Psoas muscle (tissue), 7 donors: ENCODE measurements at regions not wholly inside any gene's neighbourhood (a gene's known extent, or its start where the extent isn't known, plus 50 kb on each side); places are given as distances from the start of the nearest gene placed in this dataset.

ENCODE experiments used
- ATAC-seq, 4 donors: fragments of 200-7000 bp; cut with Tn5 transposase; one replicate each; pipeline ENCODE4 v1.9.1; 2020; ENCODE audit warnings: moderate library complexity in 3 of 4, mild to moderate bottlenecking in 2 of 4
- DNase-seq, 2 donors: peaks; one replicate each; pipeline ENCODE4 v3.0.0-alpha.2; 2020
- H3K27ac ChIP-seq: fragments of 200-600 bp; one replicate; pipeline ENCODE4 v1.8.0; 2022
- H3K27me3 ChIP-seq, 3 donors: fragments of 200-600 bp in 1 of 3; one replicate each; pipeline versions ENCODE4 v1.6.1 to v1.8.0; 2013 to 2022; ENCODE audit warnings: low read length in 2 of 3, mild to moderate bottlenecking in 2 of 3, moderate library complexity in 1 of 3; ENCODE audit not compliant: insufficient read depth in 3 of 3
- H3K36me3 ChIP-seq, 2 donors: fragments of 200-600 bp in 1 of 2; one replicate each; pipeline versions ENCODE4 v1.6.1 to v1.8.0; 2013 to 2022; ENCODE audit warnings: low read depth in 1 of 2, mild to moderate bottlenecking in 1 of 2, moderate library complexity in 1 of 2; ENCODE audit not compliant: insufficient read depth in 1 of 2
- H3K4me1 ChIP-seq: fragments of 200-600 bp; one replicate; pipeline ENCODE4 v1.8.0; 2022
- H3K4me3 ChIP-seq: fragments of 200-600 bp; one replicate; pipeline ENCODE4 v1.8.0; 2022; ENCODE audit warnings: mild to moderate bottlenecking
- H3K9me3 ChIP-seq: fragments of 200-600 bp; one replicate; pipeline ENCODE4 v1.8.0; 2022
- WGBS, 3 donors: extraction: QIAGEN DNeasy Blood & Tissue Kit; methylation state at CpG; one replicate each; pipeline versions ENCODE4 v1.1.6 to v1.1.7; 2013; 5-methylcytosine and 5-hydroxymethylcytosine counted together
- intact Hi-C, 2 donors: fragments of 100-400 bp; cut with DNase I; formaldehyde crosslinking; loops; one replicate each; pipeline versions ENCODE4 v1.11.0 to v1.14.2; 2022
- TF ChIP-seq, protein P1 (sequence below): fragments of 200-600 bp; IDR thresholded peaks from one replicate; pipeline ENCODE4 v1.8.0; 2022; ENCODE audit warnings: antibody characterized with exemption
- donor health status: healthy with polysubstance abuse.
- donor health status: DM: no; HTN: no; CAD: no; lungs with moderate emphysema.
- donor health status: Bipolar disorder and iron deficiency.
- donor health status: healthy.
- donor health status: DM: yes; HTN: yes; CAD: no.
- donor health status: DM: no; HTN: no; CAD: no.
- donor health status: DM: yes; HTN: yes; CAD: no.

DNA sequence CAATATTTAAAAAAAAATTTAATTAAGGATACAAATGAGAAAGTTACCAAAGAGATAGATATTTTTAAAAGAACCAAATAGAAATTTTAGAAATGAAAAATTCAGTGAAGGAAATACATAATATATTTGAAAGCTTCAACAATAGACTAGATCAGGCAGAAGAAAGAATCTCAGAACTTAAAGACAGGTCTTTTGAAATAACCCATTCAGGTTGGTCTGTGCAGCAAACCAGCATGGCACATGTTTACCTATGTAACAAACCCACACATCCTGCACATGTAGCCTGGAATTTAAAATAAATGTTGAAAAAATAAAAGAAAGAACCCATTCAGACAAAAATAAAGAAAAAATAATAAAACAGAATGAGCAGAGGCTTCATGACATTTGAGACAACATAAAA lies 221.1 kb upstream of the ID4 start:
- intact Hi-C loops: no loop called here
- no peak overlapping the region for H3K4me3 ChIP-seq
- peaks cover 17% of the 10 kb centered on the region for H3K9me3 ChIP-seq
- DNase-seq (no peak), ATAC-seq (no peak)
- H3K27ac ChIP-seq: no peak overlapping the region
- no peaks in the 10 kb centered on the region for H3K36me3 ChIP-seq
- TF ChIP-seq, protein P1, sequence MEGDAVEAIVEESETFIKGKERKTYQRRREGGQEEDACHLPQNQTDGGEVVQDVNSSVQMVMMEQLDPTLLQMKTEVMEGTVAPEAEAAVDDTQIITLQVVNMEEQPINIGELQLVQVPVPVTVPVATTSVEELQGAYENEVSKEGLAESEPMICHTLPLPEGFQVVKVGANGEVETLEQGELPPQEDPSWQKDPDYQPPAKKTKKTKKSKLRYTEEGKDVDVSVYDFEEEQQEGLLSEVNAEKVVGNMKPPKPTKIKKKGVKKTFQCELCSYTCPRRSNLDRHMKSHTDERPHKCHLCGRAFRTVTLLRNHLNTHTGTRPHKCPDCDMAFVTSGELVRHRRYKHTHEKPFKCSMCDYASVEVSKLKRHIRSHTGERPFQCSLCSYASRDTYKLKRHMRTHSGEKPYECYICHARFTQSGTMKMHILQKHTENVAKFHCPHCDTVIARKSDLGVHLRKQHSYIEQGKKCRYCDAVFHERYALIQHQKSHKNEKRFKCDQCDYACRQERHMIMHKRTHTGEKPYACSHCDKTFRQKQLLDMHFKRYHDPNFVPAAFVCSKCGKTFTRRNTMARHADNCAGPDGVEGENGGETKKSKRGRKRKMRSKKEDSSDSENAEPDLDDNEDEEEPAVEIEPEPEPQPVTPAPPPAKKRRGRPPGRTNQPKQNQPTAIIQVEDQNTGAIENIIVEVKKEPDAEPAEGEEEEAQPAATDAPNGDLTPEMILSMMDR: no peak
- peaks cover 0 to 2% (median 0%) of the 10 kb centered on the region in 3 donors for H3K27me3 ChIP-seq
- H3K4me1 ChIP-seq: no peaks in the 10 kb centered on the region

GRCh38 chr6:19632230-19632629 lies 204.9 kb upstream of the ID4 start:
- TF ChIP-seq, protein P1: no peak
- ATAC-seq: no peak
- no peak overlapping the region for H3K4me3 ChIP-seq
- 78 to 82% (median 81%) methylated on average over 5 of the region's 5 CpGs for WGBS, 3 donors
- H3K9me3 ChIP-seq: peaks cover 2% of the 10 kb centered on the region
- H3K4me1 ChIP-seq: no peaks in the 10 kb centered on the region
- no peak overlapping the region for H3K27ac ChIP-seq
- no peaks in the 10 kb centered on the region for H3K27me3 ChIP-seq
- no peaks in the 10 kb centered on the region for H3K36me3 ChIP-seq
- no peak for DNase-seq
- intact Hi-C loops: loop anchor here in 1 of 2 donors (5.0 kb wide), 1 partner anchor 1305 kb away; no protein-coding TSS in a partner anchor

- H3K9me3 ChIP-seq: peaks cover 2% of the 10 kb centered on the region
- DNase-seq: no peak
- H3K27ac ChIP-seq: no peak overlapping the region
- no peak overlapping the region for H3K4me3 ChIP-seq
- intact Hi-C loops: loop anchor here in 1 of 2 donors (5.0 kb wide), 1 partner anchor 1305 kb away; no protein-coding TSS in a partner anchor
- no peaks in the 10 kb centered on the region for H3K4me1 ChIP-seq
- TF ChIP-seq, protein P1: no peak
- no peaks in the 10 kb centered on the region for H3K36me3 ChIP-seq
- no peak for ATAC-seq
- WGBS, 3 donors: 67 to 76% (median 73%) methylated on average over 3 of the region's 3 CpGs
- no peaks in the 10 kb centered on the region for H3K27me3 ChIP-seq
Measured at GRCh38 chr6:19632786-19633185, 204.4 kb upstream of the ID4 start.

DNA sequence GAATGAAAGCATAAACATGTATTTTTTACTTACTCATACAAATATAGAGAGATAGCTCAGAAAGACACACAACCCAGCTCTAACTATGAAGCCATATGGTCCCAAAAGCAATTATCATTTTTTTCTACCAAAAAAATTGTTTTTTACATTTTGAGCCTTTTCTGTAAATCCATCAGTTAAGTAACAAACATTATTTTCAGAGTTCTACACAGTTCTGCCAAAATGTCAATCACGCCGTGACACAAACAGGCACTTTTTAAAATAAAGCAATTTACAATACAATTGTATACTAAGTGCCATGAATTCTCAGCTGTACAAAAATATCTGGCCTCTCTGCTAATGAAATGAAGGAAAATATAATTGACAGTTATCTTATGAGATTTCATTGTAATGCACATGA lies 201.4 kb upstream of the ID4 start:
- Histone ChIP-seq H3K9me3 (peaks cover 2% of the 10 kb centered on the region), H3K4me1 (no peaks in the 10 kb centered on the region), H3K27me3 (no peaks in the 10 kb centered on the region), H3K27ac (no peak overlapping the region), H3K36me3 (no peaks in the 10 kb centered on the region), H3K4me3 (no peak overlapping the region)
- intact Hi-C loops: no loop called here
- DNase-seq: no peak
- TF ChIP-seq, protein P1: no peak
- WGBS, 3 donors: 87 to 96% (median 95%) methylated on average over 2 of the region's 2 CpGs
- no peak for ATAC-seq

DNA sequence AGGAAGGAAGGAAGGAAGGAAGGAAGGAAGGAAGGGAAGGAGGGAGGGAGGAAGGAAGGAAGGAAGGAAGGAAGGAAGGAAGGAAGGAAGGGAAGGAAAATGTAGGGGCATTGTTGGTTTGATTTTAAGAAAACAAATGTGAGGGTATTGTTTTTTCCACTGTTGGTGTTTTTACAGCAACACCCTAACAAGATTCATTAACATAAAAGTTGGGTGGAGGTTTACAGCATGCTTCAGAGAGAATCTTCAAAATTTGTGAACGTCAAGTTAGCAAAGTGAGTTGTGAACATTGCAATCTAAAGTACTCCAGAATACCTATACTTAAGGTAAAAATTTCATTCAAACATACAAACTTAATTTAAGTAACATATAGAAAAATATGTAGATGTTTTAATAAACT lies 200.2 kb upstream of the ID4 start:
- intact Hi-C loops: no loop called here
- TF ChIP-seq, protein P1: no peak
- Histone ChIP-seq H3K27ac (no peak overlapping the region), H3K27me3 (no peaks in the 10 kb centered on the region), H3K9me3 (peaks cover 2% of the 10 kb centered on the region), H3K36me3 (no peaks in the 10 kb centered on the region), H3K4me1 (no peaks in the 10 kb centered on the region), H3K4me3 (no peak overlapping the region)
- DNase-seq: no peak
- WGBS, 3 donors: 85 to 88% (median 87%) methylated on average over 1 of the region's 1 CpG
- ATAC-seq: no peak
